GM18507 (cell line): ENCODE measurements at regions not wholly inside any gene's neighbourhood (a gene's known extent, or its start where the extent isn't known, plus 50 kb on each side); places are given as distances from the start of the nearest gene placed in this dataset.
A peak's percentile ranks its signal among the peaks of the same experiment; 100 is the strongest.

Source experiments
- DNase-seq: peaks from one replicate; pipeline ENCODE4 v3.0.0; 2011; ENCODE audit warnings: low read depth; ENCODE audit not compliant: insufficient read length; ENCODE audit errors: extremely low spot score
- FAIRE-seq: peaks from 2 replicates; lab custom pipeline; 2011; peaks lifted over from hg19 to GRCh38; lab: Jason Lieb, UNC

DNA sequence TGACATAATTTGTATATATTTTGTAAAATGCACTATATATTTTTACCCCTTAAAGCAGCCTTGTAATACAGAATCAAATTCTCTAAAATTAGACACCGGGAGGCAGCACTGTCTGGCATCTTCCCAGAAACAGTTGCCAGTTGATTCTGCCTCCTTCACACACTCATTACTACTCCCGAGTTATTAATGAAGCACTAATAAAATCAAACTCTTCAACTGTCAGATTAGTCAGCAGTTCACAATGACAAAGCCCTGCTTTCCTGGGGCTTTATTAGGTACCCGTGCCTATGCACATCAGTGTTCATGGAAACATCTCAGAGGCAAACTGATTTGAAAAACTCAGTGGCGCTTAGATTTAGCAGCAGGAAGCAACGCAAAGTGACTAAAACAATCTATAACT, 103.5 kb upstream of the VEGFC start:
- FAIRE-seq (no peak), DNase-seq (no peak)

DNA sequence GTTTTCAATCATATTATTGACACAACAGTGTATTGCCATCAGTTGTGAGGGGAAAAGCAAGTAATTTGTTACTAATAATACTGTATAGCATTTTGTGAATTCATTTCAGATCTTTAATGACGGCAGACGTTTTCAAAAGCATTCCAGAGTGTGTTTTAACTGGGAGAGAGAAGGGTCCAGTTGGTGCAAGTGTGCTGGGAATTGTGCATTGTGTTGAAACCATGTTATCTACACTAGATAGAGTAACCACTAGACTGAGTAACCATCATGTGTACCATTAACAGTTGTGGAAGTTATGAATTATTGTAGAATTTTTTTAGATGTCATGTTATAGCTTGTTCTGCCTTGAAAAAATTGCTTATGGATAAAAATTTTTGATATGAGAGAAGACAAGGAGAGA, 104.5 kb upstream of the VEGFC start:
- FAIRE-seq, result no peak
- no peak for DNase-seq

DNA sequence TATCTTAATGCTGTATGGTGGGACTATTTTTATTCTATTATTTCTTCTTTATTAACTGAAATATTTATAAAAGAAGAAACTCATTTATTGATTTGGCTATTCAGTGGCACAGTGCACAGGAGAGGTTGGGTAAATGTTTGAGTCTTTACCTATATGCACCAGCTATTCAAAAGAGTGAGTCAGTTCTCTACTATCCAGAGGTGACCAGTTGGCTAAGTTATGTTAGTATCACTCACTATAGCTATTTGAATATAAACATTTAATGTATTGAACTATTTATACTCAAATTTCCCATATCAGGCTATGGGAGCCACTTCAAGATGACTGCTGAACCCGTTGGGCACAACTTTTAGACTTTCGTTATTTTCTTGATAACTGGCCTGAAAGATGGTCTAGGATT, 106.1 kb upstream of the VEGFC start:
- DNase-seq, result no peak
- no peak for FAIRE-seq

DNA sequence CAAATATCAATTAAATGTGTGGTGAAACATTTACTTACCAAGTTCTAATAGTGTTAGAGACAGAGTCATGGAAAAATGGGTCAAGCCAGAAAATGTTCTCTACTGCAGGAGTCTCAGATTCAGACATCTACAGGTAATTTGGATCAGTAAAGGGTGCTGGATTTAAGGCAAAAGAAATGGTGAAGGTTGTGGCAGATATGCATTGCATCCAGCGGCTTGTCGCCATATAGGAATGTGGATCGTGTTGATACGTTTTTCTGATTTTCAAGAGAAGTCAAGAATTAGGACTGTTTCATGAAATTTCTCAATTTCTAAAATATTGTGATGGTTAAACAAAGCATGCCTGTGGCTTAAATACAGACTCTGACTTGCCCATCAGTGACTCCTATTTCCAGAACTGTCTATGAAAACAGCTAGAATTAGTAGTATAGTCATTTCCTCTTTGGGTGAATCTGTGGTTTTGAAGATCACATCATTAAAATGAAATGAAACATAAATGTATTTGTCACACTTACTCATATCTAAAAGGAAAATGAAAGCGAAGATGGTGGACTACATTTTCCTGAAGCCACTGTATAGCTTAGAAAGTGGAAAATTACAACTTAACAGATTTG, 110.1 kb upstream of the VEGFC start:
- FAIRE-seq (peak; percentile 83), DNase-seq (peak; percentile 2)

DNA sequence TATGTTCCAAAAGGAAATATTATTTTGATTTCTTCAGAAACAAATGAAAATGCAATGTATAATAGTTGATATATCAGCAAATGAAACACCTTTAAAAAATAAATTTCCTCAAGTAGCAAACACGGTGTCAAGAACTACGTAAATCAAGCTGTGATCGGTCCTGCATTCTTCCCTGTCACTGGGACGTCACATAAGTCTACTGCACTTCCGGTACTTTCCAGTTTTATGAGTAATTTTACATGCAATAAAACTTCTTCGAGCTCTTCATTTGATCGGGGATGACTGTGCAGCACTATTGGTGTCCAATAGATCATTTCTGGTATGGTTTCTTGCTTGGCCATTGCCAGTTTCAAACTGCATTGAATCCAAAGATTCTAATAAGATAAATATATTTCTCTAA, 114.0 kb upstream of the VEGFC start:
- DNase-seq, result no peak
- no peak for FAIRE-seq

DNA sequence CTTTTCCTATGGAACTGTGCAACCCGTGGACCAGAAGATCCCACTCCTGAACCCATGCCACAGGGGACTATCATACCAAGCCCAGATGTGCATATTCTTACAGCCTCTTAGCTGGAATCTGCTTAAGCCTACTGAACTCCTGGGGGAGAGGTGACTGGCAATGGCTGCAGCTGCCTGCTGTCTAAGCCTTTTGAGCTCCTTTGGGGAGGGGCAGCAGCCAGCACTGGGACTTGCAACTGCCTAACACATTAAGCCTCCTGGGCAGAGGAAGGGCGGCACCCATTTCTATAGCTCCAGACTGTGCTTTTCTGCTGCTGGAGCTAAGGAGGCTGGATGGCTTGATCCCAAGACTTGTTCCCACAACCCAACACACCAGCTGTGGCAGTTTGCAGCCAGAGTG, 117.9 kb upstream of the VEGFC start:
- FAIRE-seq (no peak), DNase-seq (no peak)

DNA sequence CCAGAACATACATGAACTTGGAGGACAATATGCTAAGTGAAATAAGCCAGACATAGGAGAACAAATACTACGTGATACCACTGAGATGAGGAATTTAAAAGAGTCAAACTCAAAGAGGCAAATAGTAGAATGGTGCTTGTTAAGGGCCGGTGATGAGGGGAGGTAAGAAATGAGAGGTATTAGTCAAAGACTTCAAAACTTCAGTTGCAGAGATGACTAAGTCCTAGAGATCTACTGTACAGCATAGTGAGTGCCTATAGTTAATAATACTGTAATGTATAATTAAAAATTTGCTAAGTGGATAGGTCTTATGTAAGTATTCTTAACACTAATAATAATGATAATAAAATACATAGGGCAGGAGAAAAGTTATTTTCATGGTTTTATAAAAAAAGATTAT, 126.9 kb upstream of the VEGFC start:
- FAIRE-seq (no peak), DNase-seq (no peak)

DNA sequence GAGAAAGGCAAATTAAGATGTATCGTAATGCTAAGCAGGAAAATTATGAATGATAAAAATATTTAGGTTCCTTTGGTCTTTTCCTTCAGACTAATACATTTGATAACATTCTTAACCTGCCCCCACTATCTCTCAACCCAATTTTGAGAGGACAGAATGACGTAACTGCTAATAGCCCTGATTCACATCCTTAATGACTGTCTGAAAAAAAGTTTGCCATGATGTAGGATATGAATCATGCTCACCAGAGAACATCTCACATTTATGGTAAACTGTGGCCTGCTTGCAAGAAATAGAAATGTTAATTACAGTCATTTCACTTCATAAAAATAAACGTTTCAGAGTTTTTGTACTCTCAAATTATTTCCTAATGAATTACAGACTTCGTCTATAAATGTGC, 128.0 kb upstream of the VEGFC start:
- DNase-seq (no peak), FAIRE-seq (no peak)

DNA sequence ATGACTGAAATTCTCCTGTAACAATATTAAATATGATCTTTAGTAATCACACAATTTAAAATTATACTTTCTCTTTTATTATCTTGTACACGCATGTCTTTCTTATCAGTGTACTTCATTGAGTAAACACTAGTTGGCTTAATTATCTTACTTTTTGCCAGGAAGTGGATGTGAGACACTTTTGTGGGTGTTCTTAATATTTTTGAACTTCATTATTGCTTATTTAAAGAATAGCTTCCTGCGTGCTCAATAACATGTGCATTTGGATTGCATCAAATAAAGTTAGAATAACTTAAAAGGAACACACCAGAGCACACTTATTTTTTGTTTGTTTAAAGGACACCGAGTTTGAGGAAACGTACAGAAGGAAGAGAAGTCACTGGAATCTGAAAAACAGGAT, 128.5 kb upstream of the VEGFC start:
- no peak for FAIRE-seq

DNA sequence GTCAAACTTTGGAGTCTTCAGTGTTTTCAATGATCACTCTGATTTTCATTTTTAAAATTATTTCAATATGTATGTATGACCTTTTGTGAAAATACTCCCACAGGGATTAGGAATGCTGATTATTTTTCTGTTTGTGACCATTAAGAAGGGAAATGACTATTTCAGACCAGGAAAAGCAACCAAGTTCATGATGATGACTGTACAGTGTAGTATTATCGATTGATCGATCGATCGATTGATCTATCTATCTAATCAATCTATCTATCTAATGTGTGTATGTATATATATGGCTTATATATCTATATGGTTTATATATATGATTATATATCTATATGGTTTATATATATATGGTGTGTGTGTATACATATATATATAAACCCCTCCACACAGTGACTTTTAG, 131.5 kb upstream of the VEGFC start:
- DNase-seq (no peak), FAIRE-seq (no peak)

More for the DNA sequence above, 128.5 kb upstream of the VEGFC start:
- no peak for DNase-seq

DNA sequence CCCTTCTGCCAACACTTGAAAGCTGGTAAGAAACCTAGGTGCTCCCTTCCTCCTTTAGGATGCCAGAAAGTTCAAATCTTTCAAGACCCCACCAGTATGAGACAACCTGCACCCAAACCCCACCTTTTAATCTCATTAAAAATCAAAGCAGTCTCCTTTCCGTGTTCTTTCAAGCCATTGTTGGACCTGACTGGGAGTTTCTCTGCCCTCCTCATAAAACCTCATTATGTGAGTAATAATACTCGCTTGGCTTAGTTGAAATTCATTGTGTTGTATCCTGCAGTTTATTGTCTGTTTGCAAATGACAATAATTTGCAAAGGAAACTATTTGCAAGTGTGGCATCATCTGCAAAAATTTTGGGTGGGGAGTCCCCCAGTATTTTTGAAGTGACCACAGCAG, 133.2 kb upstream of the VEGFC start:
- no peak for FAIRE-seq

DNA sequence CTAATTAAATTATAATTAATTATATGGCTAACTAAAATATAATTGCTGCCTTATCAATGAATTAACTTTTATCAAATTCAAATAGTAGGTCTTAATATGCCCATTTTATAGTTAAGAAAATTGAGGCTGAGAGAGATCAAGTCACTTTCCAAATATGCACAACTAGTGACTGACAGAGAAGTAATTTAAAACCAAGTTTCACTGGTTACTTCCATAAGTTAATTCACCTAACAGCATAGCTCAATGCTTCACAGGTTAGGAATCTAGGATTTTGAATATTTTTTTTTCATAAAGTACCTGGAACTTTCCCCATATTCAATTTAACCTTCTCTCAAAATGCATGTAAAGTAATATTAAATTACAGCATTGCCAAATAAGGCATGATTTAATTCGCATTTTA, 134.4 kb upstream of the VEGFC start:
- FAIRE-seq, result no peak
- DNase-seq, result no peak

More for the DNA sequence above, 133.2 kb upstream of the VEGFC start:
- DNase-seq, result no peak

DNA sequence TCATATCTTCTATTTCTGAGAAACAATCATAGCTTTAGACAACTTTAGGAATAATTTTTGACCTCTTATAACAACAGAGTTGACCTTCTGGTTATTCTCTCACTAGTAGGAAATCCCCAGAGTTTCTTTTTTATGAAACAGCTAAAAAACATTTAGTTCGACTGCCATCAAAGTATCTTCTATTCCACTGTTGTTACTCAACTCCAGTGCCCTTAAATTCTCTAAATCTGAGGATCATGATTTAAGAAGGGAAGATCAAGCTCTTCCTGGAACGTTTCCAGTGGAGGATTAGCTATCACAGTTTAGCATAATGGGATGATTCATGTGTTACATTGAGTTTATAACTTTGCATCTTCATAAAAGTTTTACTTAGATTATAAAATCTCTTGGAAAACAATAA, 134.9 kb upstream of the VEGFC start:
- FAIRE-seq, result no peak
- DNase-seq, result no peak

DNA sequence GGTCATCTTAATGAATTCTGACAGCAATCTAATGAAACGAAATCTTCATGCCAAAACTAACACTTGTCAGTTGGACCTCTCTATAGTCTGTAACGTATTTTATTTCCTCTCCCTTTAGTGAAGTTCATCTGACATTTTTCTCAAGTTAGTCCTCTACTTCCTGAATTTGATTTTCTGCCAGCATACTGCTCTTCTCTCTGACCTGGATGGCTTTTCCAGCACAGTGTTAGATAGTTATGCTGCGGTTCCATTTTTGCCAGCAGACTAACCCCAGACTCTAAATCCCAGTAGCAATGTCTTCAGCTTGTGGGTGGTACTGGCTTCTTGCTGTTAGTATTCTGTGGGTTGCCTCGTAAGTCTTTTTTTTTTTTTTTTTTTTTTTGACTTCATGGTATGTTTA, 146.7 kb upstream of the VEGFC start:
- DNase-seq, result no peak
- FAIRE-seq, result no peak

DNA sequence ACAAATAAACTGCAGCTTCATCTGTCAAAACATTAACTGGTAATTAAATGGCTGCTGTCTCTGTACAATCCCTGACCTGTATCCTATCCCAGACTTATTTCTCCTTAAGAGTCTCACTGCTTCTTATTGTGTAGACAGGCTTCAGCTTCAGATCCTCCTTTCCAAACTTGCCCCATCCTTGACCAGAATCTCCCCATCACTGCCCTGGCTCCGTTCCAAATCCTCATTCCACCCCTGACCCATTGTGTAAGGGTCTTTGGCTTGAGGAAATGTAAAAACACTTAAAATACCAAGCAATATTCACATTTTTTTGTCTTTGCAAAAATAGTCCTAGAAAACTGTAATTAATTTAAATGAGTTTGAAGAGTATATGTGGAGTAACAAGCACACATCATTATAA, 152.6 kb upstream of the VEGFC start:
- FAIRE-seq, result no peak

DNA sequence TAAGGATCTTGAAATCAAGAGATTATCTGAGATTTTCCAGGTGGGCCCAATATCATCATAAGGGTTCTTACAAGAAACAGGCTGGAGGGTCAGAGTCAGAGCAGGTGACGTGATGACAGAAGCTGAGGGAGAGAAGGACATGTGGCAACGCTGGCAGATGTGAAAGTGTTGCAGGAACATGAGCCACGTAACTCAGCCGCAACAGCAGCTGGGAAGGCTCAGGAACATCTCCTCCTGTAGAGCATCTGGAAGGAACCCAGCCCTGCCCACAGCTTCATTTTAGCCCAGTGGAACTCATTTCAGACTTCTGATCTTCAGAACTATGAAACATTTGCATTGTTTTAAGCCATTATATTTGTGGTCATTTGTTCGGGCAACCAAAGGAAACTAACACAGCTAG, 156.3 kb upstream of the VEGFC start:
- FAIRE-seq (no peak), DNase-seq (no peak)

More for the DNA sequence above, 152.6 kb upstream of the VEGFC start:
- DNase-seq, result no peak

DNA sequence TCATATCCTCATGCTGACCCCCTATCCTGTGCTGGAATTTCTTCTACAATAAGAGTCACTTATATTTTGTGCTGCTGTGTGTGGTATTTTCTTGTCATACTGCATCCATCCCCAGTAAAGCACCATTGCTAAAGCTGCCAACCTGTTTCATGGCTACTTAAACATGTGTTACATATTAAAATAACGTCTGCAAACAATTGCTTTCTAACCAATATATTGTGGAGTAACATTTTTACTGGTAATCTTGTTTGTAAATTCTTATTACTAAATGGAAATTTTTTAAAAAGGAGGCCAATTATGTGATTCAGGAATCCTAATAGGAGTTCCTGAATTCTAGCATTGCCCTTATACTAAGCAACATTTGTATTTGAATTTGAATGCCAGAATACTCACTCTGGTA, 160.3 kb upstream of the VEGFC start:
- no peak for FAIRE-seq
- no peak for DNase-seq

DNA sequence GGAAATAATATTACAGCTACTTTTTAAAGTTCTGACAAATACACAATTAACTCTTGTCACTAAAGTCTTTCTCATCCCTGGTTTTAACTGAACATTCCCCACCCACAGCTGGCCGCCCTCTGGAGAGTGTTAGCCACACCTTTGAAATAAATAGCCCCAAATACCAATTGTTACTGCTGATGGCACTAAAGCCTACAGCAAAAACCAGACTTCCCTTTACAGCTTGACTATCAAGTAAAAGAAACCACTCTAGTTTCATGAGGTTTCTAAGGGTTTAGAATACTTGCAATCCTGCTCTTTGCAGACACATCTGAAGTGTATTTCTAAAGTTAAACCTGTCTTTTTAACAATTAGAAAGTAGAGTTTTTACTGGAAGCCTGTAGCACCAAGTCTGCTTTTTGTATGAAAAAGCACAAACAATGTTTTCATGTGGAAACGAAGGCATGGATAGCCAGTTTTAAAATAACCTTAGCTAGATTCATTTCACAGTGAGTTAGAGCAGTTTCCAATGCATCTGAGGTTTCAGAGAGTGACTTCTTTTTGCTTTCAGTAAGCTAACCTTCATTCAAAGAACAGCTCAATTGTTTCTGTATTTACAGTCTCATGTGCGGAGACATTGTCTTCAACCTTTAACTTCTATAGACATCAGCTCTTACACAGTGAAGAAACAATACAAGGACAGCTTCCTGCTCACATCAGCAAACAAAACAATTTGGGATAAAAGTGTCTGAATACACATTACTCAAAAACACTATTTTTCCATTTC, 164.8 kb upstream of the VEGFC start:
- DNase-seq (no peak), FAIRE-seq (no peak)

DNA sequence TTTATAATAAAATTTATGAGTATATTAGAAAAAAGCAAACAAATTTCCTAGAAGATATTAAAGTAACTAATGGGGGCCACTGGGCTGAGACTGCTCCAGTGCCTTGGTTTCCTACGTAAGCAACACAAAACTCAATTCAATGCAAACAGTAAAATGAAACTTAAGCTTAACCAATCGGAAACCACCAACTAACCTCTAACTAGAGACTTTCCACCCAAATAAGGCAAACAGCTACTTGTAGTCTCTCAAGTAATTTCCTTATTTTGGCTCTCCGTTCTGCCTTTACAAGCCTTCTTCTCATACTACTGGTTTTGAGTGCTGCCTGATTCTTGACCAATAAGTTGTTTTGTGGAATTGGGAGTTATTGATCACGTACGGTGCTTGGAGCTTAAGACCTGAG, 167.3 kb upstream of the VEGFC start:
- FAIRE-seq, result no peak
- no peak for DNase-seq

DNA sequence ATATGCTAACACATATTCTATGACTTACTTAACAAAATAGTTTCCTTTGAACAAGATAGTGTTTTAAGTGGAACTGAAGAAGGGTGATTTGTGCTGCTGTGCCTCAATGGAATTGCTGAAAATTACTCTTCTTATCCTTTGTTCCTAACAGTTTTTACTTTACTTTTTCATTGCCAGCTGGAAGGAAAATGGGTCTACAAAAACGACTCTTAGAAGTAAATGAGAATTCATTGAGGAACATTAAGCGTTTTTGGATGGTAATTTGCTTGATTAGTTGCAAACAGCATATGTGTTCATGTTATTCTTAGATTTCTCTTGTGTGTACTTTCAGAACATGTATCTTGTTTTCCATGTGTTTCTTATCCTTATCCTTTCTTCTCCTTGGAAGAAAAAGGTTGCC, 170.4 kb upstream of the VEGFC start:
- no peak for FAIRE-seq

DNA sequence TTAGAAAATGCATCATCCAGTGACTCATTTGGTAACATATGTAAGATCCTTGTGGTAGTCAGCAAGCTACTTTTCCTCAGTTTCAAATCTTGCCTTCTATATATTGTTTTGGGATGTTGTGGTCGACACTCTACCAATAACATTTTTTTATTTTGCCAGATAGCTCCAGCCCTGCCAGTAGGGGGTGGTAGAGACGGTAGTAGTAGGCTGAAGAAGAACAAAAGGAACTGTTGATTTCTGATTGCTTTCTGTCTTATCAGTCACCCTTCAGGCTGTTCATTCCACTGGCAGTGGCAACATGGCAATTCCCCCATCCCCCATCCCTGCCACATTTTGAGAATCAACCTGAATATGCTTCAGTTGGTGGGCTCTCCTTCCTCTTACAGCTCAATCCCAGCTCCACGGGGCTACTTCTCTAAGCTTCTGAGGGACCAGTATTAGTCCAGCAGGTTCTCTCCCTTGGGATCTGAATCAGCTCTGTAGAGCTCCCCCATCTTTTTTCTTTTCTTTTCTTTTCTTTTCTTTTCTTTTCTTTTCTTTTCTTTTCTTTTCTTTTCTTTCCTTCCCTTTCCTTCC, 171.5 kb upstream of the VEGFC start:
- no peak for DNase-seq

More for the DNA sequence above, 170.4 kb upstream of the VEGFC start:
- no peak for DNase-seq

More for the DNA sequence above, 171.5 kb upstream of the VEGFC start:
- no peak for FAIRE-seq
